Activated CD4-positive, alpha-beta T cell treated with anti-CD3 and anti-CD28 coated beads, Interleukin-2, amount 50 U/mL, for 1 hour (primary cell): ENCODE measurements at regions not wholly inside any gene's neighbourhood (a gene's known extent, or its start where the extent isn't known, plus 50 kb on each side); places are given as distances from the start of the nearest gene placed in this dataset.
"Not testable (repeated sequence)": the region's sequence is repeated elsewhere in the genome, so short reads cannot be mapped to it uniquely, and the experiment has no call there.

Source experiments
- DNase-seq: peaks from one replicate; pipeline ENCODE4 v3.0.0-alpha.2; 2020

- no peak for DNase-seq
Measured at GRCh38 chr6:169099411-169100202, 154.0 kb downstream of the THBS2 start.

GRCh38 chr6:169098651-169099050 lies 155.0 kb downstream of the THBS2 start:
- not testable (repeated sequence) for DNase-seq

- DNase-seq, result no peak
Measured at GRCh38 chr6:169098116-169098515, 155.5 kb downstream of the THBS2 start.

GRCh38 chr6:169097381-169097959 lies 156.2 kb downstream of the THBS2 start:
- no peak for DNase-seq

- no peak for DNase-seq
Measured at GRCh38 chr6:169096388-169096787, 157.3 kb downstream of the THBS2 start.

GRCh38 chr6:169095153-169095552 lies 158.5 kb downstream of the THBS2 start:
- DNase-seq, result no peak

- no peak for DNase-seq
Measured at GRCh38 chr6:169094552-169094950, 159.1 kb downstream of the THBS2 start.

GRCh38 chr6:169093770-169094551 lies 159.7 kb downstream of the THBS2 start:
- no peak for DNase-seq

- no peak for DNase-seq
Measured at GRCh38 chr6:169093066-169093723, 160.5 kb downstream of the THBS2 start.

- DNase-seq, result no peak
Measured at GRCh38 chr6:169092375-169092774, 161.3 kb downstream of the THBS2 start.

- DNase-seq, result not testable (repeated sequence)
Measured at GRCh38 chr6:169090514-169091127, 163.0 kb downstream of the THBS2 start.

GRCh38 chr6:169088762-169089161 lies 164.9 kb downstream of the THBS2 start:
- DNase-seq, result no peak

- no peak for DNase-seq
Measured at GRCh38 chr6:169087443-169088041, 166.1 kb downstream of the THBS2 start.

GRCh38 chr6:169086616-169087015 lies 167.0 kb downstream of the THBS2 start:
- not testable (repeated sequence) for DNase-seq

GRCh38 chr6:169086020-169086419 lies 167.6 kb downstream of the THBS2 start:
- DNase-seq, result no peak

GRCh38 chr6:169085466-169085865 lies 168.2 kb downstream of the THBS2 start:
- no peak for DNase-seq

- not testable (repeated sequence) for DNase-seq
Measured at GRCh38 chr6:169084557-169084956, 169.1 kb downstream of the THBS2 start.

GRCh38 chr6:169084067-169084466 lies 169.6 kb downstream of the THBS2 start:
- DNase-seq, result no peak

- DNase-seq, result no peak
Measured at GRCh38 chr6:169083508-169083874, 170.2 kb downstream of the THBS2 start.

GRCh38 chr6:169082817-169083507 lies 170.7 kb downstream of the THBS2 start:
- no peak for DNase-seq

- DNase-seq, result no peak
Measured at GRCh38 chr6:169082093-169082492, 171.6 kb downstream of the THBS2 start.

GRCh38 chr6:169081248-169081647 lies 172.4 kb downstream of the THBS2 start:
- DNase-seq, result no peak
